NCI-H524 (cell line): ENCODE measurements at regions not wholly inside any gene's neighbourhood (a gene's known extent, or its start where the extent isn't known, plus 50 kb on each side); places are given as distances from the start of the nearest gene placed in this dataset.
A peak's percentile ranks its signal among the peaks of the same experiment; 100 is the strongest.
"Not testable (repeated sequence)": the region's sequence is repeated elsewhere in the genome, so short reads cannot be mapped to it uniquely, and the experiment has no call there.

Experiments
- DNase-seq, 2 experiments: peaks; one replicate each; lab custom pipeline; 2025; lab: John Stamatoyannopoulos, UW

DNA sequence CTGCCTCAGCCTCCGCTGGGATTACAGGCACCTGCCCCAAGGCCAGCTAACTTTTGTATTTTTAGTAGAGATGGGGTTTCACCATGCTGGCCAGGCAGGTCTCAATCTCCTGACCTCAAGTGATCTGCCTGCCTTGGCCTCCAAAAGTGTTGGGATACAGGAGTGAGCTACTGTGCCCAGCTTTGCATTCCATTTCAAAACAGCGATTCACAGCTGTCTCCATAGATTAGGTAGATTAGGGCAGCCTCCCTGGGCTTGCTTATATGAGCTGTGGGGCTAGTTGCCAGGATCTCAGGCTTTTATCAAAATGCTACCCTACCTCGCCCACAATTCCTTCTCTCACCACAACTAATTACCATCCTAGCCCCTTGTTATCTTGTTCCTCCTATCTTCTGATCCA is 176.4 kb upstream of the ZKSCAN2 start:
- DNase-seq: no peak

- no peak for DNase-seq
Measured at GRCh38 chr16:25433388-25433787, 175.7 kb upstream of the ZKSCAN2 start.

GRCh38 chr16:25431472-25431871 is 173.8 kb upstream of the ZKSCAN2 start:
- DNase-seq: no peak

DNA sequence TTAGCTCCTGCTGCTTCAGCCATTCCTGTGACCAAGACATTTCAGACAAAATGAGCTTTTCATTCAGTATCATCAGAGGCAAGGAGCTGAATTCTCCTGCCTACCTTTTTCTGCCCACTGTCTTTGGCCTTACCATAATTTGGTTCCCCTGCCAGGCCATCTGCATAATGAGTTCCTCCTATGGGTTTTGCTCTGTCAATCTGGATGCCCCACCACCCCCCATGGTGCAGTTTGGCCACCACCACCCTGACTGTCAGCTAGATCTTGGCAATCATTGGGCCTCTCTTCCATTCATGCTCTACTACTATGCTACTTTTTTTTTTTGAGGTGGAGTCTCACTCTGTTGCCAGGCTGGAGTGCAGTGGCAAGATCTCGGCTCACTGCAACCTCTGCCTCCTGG is 169.2 kb upstream of the ZKSCAN2 start:
- no peak for DNase-seq

DNA sequence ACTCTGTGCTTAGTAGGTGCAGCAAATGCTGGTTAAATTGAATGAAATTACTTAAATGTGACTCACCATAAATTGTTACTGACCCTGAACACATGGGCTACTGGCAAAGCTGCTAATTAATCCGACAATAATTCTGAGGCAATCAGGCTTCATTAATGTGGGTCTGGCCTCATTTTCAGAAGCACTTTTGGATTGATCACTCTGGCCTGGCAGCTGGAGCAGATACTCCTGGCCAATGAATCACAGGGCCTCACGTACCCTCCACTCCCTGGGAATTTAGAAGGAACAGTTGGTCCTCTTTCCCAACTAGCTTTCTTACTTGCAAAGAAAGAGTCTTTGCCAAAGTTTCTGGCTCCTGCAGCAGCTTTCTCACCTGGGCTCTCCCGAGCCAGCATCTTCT is 162.0 kb upstream of the ZKSCAN2 start:
- no peak for DNase-seq

DNA sequence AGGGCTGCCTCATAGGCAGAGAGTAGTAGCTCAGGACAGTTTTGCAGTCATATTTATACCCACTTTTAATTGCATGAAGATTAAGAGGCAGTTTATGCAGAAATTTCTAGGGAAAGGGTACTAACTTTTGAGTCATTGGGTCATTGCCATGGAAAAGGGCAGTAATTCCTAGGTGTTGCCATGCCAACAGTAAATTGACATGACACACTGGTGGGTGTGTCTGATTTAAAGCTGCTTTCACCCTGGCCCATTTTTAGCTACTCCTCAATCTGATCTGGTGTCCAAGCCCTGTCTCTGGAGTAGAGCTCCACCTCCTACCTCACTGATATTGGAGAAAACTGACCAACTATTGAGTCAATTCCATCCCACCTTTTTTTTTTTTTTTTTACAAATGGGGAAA is 161.5 kb upstream of the ZKSCAN2 start:
- no peak for DNase-seq

GRCh38 chr16:25416002-25416401 is 158.4 kb upstream of the ZKSCAN2 start:
- no peak for DNase-seq

- DNase-seq: no peak
Measured at GRCh38 chr16:25413975-25414374, 156.3 kb upstream of the ZKSCAN2 start.

- no peak for DNase-seq
Measured at GRCh38 chr16:25413133-25413532, 155.5 kb upstream of the ZKSCAN2 start.

DNA sequence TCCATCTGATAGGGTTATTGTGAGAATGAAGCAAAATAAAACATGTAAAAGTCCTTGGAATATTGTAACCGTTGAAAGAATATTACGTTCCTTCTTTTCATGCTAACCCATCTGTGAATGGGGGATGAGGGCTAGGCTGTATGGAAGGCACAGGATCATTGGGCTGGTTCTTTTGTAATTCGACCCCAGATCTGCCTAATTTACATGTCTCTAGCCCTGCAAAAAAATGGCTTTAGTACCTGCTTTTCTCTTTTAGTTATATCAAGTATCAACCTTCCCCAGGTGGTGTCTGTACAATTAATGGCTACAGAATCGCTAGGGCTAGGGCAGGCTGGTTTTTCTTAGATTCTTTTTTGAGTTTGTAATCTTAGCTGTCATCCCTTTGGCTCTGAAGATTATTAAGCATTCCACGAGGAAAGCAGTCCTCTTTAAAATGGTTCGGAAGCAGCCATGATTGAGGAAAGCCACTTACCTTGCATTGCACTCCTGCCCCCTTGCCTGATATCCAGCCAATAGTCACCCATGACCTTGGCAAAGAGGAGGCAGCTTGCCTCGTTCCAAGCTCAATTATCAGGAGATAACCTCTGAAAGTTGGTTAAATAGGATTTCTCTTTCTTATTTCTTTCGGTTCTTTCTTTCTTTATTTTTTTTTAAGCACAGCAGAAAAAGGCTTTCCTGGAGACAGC is 153.9 kb upstream of the ZKSCAN2 start:
- no peak for DNase-seq

DNA sequence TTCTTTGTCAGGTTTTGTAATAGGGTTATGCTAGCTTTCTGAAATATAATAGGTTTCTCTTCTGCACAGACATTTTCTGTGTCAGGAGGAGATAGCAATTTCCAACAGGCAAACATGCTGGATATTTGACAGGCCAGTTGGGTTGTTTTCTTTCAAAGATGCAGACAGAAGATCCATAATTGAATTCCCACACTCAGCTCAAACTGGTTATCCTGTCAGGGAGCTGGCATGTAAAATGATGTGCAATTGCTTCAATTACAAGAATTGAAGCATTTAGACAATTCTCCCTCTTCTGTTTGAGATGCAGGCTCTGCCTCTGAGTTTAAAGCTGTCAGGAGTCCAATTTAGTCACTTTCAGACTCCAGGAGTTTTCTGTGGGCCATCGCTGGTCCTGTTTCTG is 146.2 kb upstream of the ZKSCAN2 start:
- DNase-seq: no peak

- no peak for DNase-seq
Measured at GRCh38 chr16:25395528-25395927, 137.9 kb upstream of the ZKSCAN2 start.

DNA sequence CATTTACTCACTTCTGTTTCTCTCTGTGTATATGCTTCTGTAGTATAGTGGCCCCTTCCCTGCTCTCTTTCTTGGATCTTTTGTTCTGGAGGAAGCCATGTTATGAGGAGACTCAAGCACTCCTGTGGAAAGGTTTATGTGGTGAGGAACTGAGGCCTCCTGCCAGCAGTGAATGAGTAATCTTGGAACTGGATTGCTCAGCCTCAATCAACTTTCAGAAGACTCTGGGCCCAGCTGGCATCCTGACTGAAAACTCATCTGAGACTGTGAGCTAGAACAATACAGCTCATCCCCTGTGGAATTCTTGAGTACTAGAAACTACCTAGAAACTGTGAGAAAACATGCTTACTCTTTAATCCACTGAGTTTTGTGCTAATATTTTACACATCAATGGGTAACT is 133.1 kb upstream of the ZKSCAN2 start:
- DNase-seq: no peak

GRCh38 chr16:25374556-25374955 is 116.9 kb upstream of the ZKSCAN2 start:
- DNase-seq: no peak

DNA sequence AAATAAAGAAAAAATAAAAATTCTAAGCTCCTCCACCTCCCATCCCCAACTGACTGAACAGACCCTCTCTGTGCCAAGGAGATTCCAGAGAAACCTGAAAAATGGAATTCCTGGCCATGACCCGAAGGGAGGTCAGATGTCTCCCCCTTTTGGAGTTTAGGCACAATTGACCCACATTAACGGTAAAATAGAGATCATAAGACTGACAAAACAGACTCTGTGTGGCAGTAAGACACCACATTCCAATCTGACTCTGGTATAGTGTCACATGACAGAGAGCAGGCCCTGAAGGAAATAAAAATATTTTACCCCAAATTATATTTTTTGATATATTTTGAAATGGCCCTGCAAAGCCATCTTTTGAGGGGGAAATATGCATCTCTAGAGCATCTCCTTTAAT is 115.1 kb upstream of the ZKSCAN2 start:
- DNase-seq: peak in 1 of 2 experiments; percentile 4

GRCh38 chr16:25371342-25371741 is 113.7 kb upstream of the ZKSCAN2 start:
- DNase-seq: no peak

DNA sequence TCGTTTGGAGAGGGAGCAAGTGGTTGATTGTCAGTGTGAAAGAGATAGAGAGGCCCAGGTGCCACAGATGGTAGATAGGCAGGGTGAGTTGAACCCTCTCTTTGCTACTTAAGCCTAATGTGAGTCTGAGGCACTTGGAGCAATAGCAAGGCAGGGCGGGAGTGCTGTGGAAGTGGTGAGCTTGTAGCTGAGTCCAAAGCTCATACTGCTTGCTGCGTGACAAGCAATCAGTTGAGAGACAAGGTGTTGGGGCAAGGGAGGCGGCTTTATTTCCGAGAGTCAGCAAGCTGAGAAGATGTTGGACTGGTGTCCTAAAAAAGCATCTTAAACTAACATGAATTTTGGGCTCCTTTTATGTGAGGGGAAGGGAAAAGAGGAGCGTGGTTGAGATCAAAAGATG is 112.9 kb upstream of the ZKSCAN2 start:
- DNase-seq: no peak

DNA sequence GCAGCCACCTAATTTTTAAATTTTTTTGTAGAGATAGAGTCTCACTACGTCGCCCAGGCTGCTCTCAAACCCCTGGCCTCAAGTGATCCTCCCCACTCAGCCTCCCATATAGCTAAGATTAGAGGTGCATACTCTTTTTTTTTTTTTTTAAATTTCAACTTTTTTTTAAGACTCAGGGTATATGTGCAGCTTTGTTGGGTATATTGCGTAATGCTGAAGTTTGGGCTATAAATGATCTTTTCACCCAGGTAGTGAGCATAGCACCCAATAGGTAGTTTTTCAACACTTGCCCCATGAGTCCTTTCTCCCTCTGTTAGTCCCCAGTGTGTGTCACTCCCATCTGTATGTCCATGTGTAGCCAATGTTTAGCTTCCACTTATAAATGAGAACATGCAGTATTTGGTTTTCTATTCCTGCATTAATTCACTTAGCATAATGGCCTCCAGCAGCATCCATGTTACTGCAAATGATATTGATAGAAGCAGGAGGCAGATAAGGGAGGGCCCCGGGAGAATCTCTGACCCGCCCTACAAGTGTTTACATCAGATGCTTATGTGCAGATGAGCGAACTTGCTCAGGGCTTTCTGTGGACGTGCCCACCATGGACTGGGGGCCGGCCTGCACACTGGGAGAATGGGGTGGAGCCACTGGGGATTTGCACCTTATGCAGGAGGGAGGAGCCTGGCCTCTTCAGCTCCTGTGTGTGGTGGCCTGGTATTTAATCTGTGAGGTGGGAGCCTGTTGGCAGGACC is 110.3 kb upstream of the ZKSCAN2 start:
- DNase-seq: no peak

GRCh38 chr16:25366078-25366477 is 108.4 kb upstream of the ZKSCAN2 start:
- no peak for DNase-seq

DNA sequence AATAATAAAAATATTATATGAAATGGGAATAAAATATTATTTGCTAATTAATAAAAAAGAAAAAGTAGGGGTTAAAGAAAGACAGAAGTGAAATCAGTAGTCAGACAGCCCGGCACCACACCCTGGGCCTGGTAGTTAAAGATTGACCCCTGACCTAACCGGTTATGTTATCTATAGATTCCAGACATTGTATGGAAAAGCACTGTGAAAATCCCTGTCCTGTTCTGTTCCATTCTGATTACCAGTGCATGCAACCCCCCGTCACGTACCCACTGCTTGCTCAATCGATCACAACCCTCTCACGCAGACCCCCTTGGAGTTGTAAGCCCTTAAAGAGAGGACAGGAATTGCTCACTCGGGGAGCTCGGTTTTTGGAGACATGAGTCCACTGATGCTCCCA is 101.9 kb upstream of the ZKSCAN2 start:
- not testable (repeated sequence) for DNase-seq

DNA sequence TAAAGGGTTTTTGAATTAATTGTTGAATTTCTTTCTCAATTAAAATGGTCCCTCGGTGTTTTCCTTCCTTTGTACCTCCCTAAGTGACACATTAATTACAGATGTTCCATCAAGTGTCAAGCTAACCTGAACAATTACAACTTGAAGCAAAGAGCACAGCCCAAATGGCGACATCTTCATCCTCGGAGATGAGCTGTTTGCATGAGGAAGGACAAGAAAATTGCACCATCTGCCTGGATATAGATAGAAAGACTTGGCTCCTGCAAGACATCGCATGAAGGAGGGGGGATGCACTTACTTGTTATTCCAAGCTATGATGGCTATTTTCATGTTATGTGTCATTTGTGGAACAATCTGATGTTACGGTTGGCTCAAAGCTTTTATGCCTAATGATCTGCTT is 86.4 kb upstream of the ZKSCAN2 start:
- DNase-seq: no peak

DNA sequence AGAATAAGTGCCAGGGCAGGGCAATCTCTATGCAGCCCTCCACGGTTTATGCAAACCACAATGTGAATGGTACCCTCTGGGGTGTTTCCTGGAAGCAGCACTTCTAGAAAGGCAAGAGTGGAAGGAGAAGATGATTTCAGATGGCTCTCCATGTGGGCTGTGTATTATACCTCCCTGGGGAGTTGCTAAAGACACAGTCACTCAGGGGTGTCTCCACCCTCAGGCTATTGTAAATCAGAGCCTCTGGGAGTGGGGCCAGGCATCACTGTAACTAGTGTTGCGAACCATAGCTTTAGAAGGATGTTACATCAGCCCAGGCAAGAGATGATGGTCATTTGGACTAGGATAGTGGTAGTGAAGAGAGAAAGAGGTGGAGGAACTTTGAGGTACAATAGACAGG is 83.3 kb upstream of the ZKSCAN2 start:
- no peak for DNase-seq

- DNase-seq: no peak
Measured at GRCh38 chr16:25317732-25318316, 60.2 kb upstream of the ZKSCAN2 start.
